Right ventricle myocardium inferior (tissue), 1 donor: ENCODE measurements at regions not wholly inside any gene's neighbourhood (a gene's known extent, or its start where the extent isn't known, plus 50 kb on each side); places are given as distances from the start of the nearest gene placed in this dataset.

Source experiments
- ATAC-seq: fragments of 200-7000 bp; cut with Tn5 transposase; one replicate; pipeline ENCODE4 v1.9.1; 2020; ENCODE audit warnings: mild to moderate bottlenecking, moderate library complexity
- DNase-seq: peaks from one replicate; pipeline ENCODE4 v3.0.0; 2021; ENCODE audit errors: missing footprints
- intact Hi-C: fragments of 100-400 bp; cut with DNase I; formaldehyde crosslinking; loops from one replicate; pipeline ENCODE4 v1.11.0; 2022
- donor health status: DM: no; HTN: yes; CAD: no; lungs with severe emphysema.

DNA sequence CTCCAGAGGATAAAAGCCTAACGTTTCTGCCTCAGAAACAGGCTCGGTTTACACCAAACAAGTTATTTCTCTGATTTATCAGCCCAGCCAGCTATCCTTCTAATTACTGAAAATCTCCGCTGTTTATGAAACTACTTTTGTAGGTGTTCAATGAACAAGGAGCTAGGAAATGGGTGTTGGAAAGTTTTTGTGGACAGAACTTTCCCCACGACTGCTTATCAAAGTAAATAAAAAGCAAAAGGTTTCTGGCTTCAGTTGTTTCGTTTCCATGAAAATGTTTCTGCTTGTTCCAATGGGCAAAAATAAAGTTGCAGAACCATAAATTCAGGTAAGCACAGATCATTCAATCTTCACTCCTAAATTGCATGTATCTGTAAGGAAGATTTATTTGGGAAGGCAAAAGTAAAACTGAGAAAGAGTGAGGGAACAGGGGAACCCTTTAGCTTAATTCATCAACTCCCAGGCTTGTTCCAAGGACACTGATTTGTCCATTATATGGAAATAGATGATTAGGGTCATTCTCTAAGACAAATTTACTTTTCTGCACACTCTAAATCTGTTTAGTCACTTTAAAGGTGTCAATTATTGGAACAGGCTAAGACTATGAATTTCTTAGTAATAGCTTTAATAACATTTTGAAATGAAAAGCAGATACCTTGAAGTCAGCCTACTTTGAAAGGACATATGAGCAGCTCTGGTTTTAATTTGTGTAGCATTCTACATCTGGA lies 175.9 kb upstream of the CDKN3 start:
- ATAC-seq: no peak
- intact Hi-C loops: no loop called here
- DNase-seq: no peak

DNA sequence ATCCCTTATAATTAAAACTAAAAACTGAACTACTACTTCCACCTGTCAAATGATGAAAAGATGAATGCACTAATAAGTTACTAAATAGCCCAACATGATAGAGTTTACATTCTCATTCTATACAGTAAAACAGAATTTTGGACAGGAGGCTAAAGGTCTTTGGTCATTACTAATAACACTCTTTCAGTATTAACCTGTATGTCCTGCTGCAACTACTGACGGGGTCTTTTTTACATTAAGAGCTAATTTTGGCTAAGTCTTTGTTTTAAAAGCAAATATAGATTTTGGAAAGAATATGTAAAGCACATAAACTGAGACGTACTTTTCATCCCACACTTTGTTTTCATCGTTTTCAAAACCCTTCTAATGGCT lies 175.4 kb upstream of the CDKN3 start:
- DNase-seq (no peak), ATAC-seq (no peak)
- intact Hi-C loops: no loop called here

GRCh38 chr14:54221971-54222370 lies 174.8 kb upstream of the CDKN3 start:
- ATAC-seq (no peak), DNase-seq (no peak)
- intact Hi-C loops: no loop called here

GRCh38 chr14:54223831-54224402 lies 172.9 kb upstream of the CDKN3 start:
- ATAC-seq (no peak), DNase-seq (no peak)
- intact Hi-C loops: no loop called here

DNA sequence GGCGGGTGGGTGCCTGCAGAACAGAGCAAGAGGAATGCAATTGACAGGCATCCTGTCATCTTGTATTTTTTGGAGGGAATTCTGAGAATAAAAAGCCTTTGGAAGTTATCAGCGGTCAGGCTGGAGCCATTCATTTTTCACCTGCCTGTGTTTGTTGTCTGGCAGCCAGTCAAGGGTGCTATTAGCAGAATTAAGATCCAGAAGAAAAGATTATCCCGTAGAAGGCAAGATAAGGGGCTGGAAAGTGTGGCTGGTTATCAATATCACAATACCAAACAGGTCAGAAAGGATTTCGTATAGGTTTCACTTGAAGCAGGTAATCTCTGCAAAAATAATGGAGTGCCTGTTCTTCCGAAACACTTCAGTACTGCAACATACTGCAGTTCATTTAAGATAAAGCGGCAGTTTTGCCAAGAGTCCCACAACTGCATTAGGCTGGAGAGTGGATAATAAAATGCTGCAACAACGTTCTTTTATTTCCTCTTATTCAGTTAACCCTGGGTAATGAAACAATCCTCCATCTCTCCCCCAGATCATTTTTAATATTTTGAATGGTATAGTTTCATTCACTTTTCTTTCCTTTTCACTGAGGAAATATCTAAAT lies 171.2 kb upstream of the CDKN3 start:
- ATAC-seq (no peak), DNase-seq (no peak)
- intact Hi-C loops: no loop called here

GRCh38 chr14:54226103-54226502 lies 170.7 kb upstream of the CDKN3 start:
- intact Hi-C loops: no loop called here
- ATAC-seq: no peak
- no peak for DNase-seq

DNA sequence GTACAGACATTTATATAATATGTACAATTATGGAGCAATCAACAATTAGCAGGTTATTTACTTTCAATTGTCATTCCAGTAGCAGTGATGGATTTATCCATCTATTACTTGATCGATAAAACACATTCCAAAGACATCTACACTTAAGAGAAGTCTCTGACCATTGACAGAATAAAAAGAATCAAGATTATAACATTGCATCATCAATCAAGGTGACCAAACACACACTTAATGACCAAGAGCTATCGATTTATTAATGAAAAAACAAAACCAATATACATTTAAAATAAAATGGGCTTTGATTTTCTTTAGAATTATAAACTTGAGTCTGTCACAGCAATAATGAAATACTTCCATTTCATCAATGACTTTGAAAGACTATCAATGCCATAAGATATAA lies 170.2 kb upstream of the CDKN3 start:
- ATAC-seq (no peak), DNase-seq (no peak)
- intact Hi-C loops: no loop called here

DNA sequence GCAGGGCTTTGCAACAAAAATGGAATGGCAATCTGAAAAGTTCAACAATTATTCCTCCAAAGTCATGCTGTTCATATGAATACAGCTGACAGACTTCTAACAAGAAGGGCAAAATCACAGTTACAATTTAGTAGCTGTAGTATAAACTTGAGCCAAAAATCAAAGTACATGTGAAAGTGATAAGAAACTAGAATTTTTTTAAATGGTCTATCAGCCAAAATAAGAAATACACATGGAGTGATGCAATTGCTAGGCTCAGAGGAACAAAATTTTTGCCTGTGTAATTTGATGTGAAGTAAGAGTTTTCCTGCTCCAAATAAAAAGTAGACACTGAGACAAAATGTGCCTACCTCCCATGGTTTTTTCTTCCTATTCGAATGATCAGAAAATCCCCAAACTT lies 167.7 kb upstream of the CDKN3 start:
- no peak for DNase-seq
- intact Hi-C loops: no loop called here
- ATAC-seq: peak; percentile 56

- intact Hi-C loops: no loop called here
- ATAC-seq (no peak), DNase-seq (no peak)
Observed at GRCh38 chr14:54230645-54231044, 166.2 kb upstream of the CDKN3 start.

GRCh38 chr14:54232735-54233134 lies 164.1 kb upstream of the CDKN3 start:
- ATAC-seq (no peak), DNase-seq (no peak)
- intact Hi-C loops: no loop called here

DNA sequence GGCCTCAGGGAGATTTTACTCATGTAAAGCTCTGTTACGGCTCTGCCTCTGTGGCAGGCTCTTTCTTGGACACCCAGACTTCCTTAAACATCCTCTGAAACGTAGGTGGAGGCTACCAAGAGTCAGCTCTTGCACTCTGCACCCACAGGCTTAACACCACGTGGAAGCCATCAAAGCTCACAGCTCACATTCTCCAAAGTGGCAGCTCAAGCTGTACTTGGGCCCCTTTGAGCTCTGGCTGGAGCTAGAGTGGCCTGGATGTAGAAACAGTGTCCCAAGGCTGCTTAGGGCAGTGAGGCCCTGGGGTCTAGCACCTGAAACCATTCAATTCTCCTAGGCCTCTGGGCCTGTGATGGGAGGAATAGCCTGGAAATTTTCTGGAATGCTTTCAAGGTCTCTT lies 155.3 kb upstream of the CDKN3 start:
- no peak for DNase-seq
- ATAC-seq: no peak
- intact Hi-C loops: no loop called here

- ATAC-seq: peak; percentile 64
- no peak for DNase-seq
- intact Hi-C loops: no loop called here
Observed at GRCh38 chr14:54251356-54251755, 145.5 kb upstream of the CDKN3 start.

DNA sequence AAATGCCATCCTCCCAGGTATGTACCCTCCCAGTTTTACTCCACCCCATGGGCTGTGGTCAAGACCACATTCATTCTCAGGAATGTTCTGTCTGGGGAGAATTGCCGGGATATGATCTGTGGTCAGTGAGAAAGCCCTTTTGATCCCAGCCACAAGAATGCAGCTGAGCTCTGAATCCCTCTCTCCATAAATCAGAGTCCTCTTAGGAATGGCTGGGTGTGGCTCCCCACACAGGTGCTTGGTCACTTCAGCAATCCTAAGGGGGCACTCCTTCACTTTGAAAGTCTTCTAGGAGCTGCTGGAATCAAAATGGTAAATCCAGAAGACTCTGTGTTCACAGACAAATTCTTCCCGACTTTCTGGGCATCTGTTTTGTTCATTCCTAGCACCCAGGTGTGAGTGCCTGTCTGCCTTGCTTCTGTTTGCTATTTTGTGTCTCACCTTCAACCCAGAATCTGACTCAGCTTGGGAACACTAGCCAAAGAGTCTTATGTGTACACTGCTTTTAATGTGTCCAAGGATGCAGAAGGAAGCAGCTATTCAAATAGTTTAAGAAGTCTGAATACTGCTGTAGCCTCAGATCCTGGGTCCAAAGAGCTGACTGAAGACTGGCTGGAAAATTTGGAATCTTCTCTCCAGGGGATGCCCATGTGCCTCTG lies 144.6 kb upstream of the CDKN3 start:
- intact Hi-C loops: no loop called here
- no peak for DNase-seq

DNA sequence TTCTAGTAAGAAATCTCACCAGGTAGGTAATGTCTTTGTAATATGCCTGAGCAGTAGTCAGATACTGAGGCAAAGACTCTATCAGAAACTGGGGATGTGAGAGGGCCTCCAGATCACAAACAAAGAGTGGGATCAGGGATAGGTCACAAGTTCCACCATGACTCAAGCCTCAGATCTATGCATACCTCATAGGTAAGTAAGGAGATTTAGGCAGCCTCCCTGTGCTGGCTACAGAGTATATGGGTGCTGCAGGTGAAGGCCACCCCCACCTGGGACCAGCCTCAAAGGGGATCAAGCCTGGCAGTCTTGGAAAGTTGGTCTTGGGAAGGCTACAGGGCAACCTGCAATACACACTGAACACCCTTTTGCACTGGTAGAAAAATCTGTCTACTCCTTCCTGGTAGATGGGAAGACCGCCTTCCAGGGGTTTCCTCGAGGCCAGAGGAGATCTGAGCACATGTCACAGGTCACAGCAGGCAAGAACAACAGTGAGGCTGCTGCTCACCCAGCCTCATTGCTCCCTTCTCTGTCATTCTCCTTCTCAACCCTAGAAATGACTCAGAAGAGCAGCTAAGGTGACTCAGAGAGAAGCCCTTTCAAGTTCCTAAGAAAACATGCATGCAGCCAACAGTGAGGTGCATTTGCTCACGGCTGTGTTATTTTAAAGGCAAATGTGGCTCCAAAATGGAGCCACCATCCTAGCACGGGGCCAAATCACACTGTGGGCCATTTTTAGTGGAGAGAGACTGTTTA lies 143.4 kb upstream of the CDKN3 start:
- no peak for ATAC-seq
- no peak for DNase-seq
- intact Hi-C loops: no loop called here

More for the DNA sequence above, 144.6 kb upstream of the CDKN3 start:
- no peak for ATAC-seq

DNA sequence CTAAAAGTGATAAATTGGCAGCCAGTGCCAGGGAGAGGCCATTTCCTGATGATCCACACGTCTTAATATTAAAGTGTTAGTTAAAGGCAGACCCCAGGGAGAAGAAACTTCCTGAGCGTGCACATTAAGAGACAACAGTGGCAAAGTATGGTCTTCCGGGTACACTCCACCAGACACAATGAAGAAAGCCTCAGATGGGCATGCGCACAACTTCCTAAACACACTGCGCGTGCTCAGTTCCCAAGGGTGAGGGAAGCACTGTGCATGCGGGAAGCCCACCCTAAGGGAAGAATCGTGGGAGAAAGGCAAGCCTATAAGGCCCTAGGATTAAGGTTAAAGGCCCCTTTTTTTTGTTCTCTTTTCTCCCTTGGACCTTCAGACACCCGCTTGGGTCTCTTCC lies 140.7 kb upstream of the CDKN3 start:
- intact Hi-C loops: no loop called here
- DNase-seq (no peak), ATAC-seq (no peak)

- no peak for DNase-seq
- no peak for ATAC-seq
- intact Hi-C loops: no loop called here
Observed at GRCh38 chr14:54257424-54257823, 139.4 kb upstream of the CDKN3 start.

DNA sequence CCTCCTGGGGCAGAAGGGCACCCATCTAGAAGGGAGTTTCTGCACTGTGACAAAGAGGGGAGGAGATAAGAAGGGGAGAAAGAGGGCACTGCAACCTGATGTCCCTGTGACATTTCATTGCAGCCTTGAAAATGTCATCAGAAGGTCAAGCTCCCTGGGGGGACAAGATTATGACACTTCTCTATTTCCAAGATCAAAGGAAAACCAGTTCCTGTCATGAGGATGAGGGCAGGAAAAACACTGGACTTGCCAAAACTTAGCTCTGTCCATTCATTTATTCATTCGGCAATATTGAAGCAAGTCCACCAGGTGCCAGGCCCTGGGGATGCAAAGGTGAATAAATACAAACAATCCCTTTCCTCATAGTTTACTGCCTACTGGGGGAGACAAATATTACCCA lies 138.4 kb upstream of the CDKN3 start:
- DNase-seq: no peak
- ATAC-seq: no peak
- intact Hi-C loops: no loop called here

DNA sequence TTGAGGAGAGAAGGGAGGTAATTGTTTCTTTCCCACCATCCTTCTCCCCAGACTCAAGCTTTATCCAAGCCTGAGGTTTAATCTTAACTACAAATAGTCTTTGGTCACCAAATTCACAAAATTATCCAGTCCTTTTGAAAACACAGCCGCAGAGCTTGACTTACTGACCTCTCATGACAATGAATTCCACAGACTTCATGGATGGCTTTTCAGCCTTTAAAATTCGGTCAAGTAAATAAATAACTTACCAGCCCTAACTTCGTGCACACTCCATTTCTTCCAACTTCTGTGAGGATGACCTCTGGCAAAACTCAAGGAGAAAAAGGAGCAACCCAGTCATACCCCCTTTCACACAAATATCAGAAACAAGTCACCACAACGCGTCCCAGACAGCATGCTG lies 137.0 kb upstream of the CDKN3 start:
- no peak for DNase-seq
- no peak for ATAC-seq
- intact Hi-C loops: no loop called here

DNA sequence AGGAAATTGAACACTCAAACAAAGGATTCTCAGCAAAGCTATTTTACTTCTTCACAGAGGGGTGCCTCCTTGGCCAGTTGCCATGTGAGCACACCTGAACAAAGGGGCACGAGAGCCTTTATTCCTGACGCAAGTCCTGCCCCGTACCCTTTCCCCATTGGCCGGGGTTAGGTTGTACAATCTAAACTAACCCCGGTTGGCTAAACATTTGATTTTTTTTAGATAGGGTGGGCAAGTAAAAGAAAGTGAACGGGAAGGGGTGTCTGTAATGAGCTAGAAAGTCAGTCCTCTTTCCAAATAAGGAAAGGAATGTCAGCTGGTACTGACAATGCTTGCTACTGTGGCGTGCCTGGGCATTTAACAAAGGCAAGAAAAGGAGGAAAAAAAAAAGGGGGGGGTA lies 135.5 kb upstream of the CDKN3 start:
- DNase-seq (no peak), ATAC-seq (no peak)
- intact Hi-C loops: no loop called here
